HG02798 (cell line): ENCODE measurements at regions not wholly inside any gene's neighbourhood (a gene's known extent, or its start where the extent isn't known, plus 50 kb on each side); places are given as distances from the start of the nearest gene placed in this dataset.

Source experiments
- ATAC-seq: cut with Tn5 transposase; IDR thresholded peaks from one replicate; pipeline ENCODE4 v1.9.1; 2021; ENCODE audit warnings: mild to moderate bottlenecking; ENCODE audit not compliant: unreplicated experiment, poor library complexity

GRCh38 chr20:6579824-6580223, 187.7 kb upstream of the BMP2 start:
- no peak for ATAC-seq

- no peak for ATAC-seq
These were observed 188.1 kb upstream of the BMP2 start for GRCh38 chr20:6579417-6579816.

- ATAC-seq: no peak
These were observed 190.0 kb upstream of the BMP2 start for GRCh38 chr20:6577451-6577850.

GRCh38 chr20:6576726-6577125, 190.8 kb upstream of the BMP2 start:
- no peak for ATAC-seq

- ATAC-seq: peak; percentile 75
These were observed 191.5 kb upstream of the BMP2 start for GRCh38 chr20:6575912-6576401.

- ATAC-seq: no peak
These were observed 200.7 kb upstream of the BMP2 start for GRCh38 chr20:6566821-6567220.

- no peak for ATAC-seq
These were observed 205.4 kb upstream of the BMP2 start for GRCh38 chr20:6562111-6562510.

- no peak for ATAC-seq
These were observed 206.5 kb upstream of the BMP2 start for GRCh38 chr20:6560978-6561377.

GRCh38 chr20:6559791-6560190, 207.7 kb upstream of the BMP2 start:
- no peak for ATAC-seq

GRCh38 chr20:6558341-6558740, 209.1 kb upstream of the BMP2 start:
- no peak for ATAC-seq

- no peak for ATAC-seq
These were observed 233.6 kb upstream of the BMP2 start for GRCh38 chr20:6533761-6534479.

GRCh38 chr20:6533351-6533750, 234.1 kb upstream of the BMP2 start:
- ATAC-seq: no peak

GRCh38 chr20:6530779-6531315, 236.6 kb upstream of the BMP2 start:
- ATAC-seq: no peak

GRCh38 chr20:6530254-6530653, 237.2 kb upstream of the BMP2 start:
- ATAC-seq: no peak

GRCh38 chr20:6525447-6526303, 241.8 kb upstream of the BMP2 start:
- no peak for ATAC-seq

GRCh38 chr20:6524305-6524704, 243.2 kb upstream of the BMP2 start:
- no peak for ATAC-seq

GRCh38 chr20:6519556-6519955, 247.9 kb upstream of the BMP2 start:
- ATAC-seq: no peak

- ATAC-seq: no peak
These were observed 252.2 kb upstream of the BMP2 start for GRCh38 chr20:6515261-6515660.

GRCh38 chr20:6513599-6513998, 253.9 kb upstream of the BMP2 start:
- ATAC-seq: no peak

GRCh38 chr20:6509374-6509773, 258.1 kb upstream of the BMP2 start:
- ATAC-seq: no peak

GRCh38 chr20:6506906-6507305, 260.6 kb upstream of the BMP2 start:
- ATAC-seq: no peak
